ENCODE measurements at regions not wholly inside any gene's neighbourhood (a gene's known extent, or its start where the extent isn't known, plus 50 kb on each side); places are given as distances from the start of the nearest gene placed in this dataset.
"Not testable (repeated sequence)": the region's sequence is repeated elsewhere in the genome, so short reads cannot be mapped to it uniquely, and the experiment has no call there.

- DNase-seq = no peak
Observed at GRCh38 chr14:43674273-43674672, 832.8 kb downstream of the FSCB start.

- no peak for DNase-seq
Observed at GRCh38 chr14:43671716-43672485, 835.2 kb downstream of the FSCB start.

GRCh38 chr14:43669355-43669754 is 837.7 kb downstream of the FSCB start:
- DNase-seq = no peak

- no peak for DNase-seq
Observed at GRCh38 chr14:43665570-43666267, 841.4 kb downstream of the FSCB start.

GRCh38 chr14:43655194-43655593 is 851.9 kb downstream of the FSCB start:
- DNase-seq = not testable (repeated sequence)

GRCh38 chr14:43651896-43652295 is 855.2 kb downstream of the FSCB start:
- no peak for DNase-seq

- DNase-seq = no peak
Observed at GRCh38 chr14:43651185-43651787, 855.8 kb downstream of the FSCB start.

GRCh38 chr14:43649508-43649907 is 857.6 kb downstream of the FSCB start:
- DNase-seq = no peak

GRCh38 chr14:43647302-43647701 is 859.8 kb downstream of the FSCB start:
- DNase-seq = no peak

- DNase-seq = no peak
Observed at GRCh38 chr14:43640718-43641267, 866.3 kb downstream of the FSCB start.

- DNase-seq = no peak
Observed at GRCh38 chr14:43625294-43625693, 881.8 kb downstream of the FSCB start.

GRCh38 chr14:43621282-43621681 is 885.8 kb downstream of the FSCB start:
- no peak for DNase-seq

- DNase-seq = no peak
Observed at GRCh38 chr14:43595096-43595772, 911.8 kb downstream of the FSCB start.

- DNase-seq = no peak
Observed at GRCh38 chr14:43591776-43592175, 915.3 kb downstream of the FSCB start.

GRCh38 chr14:43587183-43587582 is 919.9 kb downstream of the FSCB start:
- DNase-seq = no peak

GRCh38 chr14:43579671-43580070 is 927.4 kb downstream of the FSCB start:
- DNase-seq = no peak

GRCh38 chr14:43568022-43568421 is 939.1 kb downstream of the FSCB start:
- DNase-seq = no peak

GRCh38 chr14:43548368-43548767 is 958.7 kb downstream of the FSCB start:
- DNase-seq = no peak

GRCh38 chr14:43547596-43547995 is 959.5 kb downstream of the FSCB start:
- DNase-seq = not testable (repeated sequence)

- no peak for DNase-seq
Observed at GRCh38 chr14:43541356-43541755, 965.7 kb downstream of the FSCB start.

- DNase-seq = no peak
Observed at GRCh38 chr14:43540948-43541347, 966.1 kb downstream of the FSCB start.

- DNase-seq = no peak
Observed at GRCh38 chr14:43539210-43539609, 967.9 kb downstream of the FSCB start.

- DNase-seq = no peak
Observed at GRCh38 chr14:43535231-43535838, 971.7 kb downstream of the FSCB start.

All from stimulated activated CD4-positive, alpha-beta T cell treated with anti-CD3 and anti-CD28 coated beads, Interleukin-2, amount 100 ng/mL, for 24 hours (primary cell).